HG03469 (cell line): ENCODE measurements at regions not wholly inside any gene's neighbourhood (a gene's known extent, or its start where the extent isn't known, plus 50 kb on each side); places are given as distances from the start of the nearest gene placed in this dataset.
"Not testable (repeated sequence)": the region's sequence is repeated elsewhere in the genome, so short reads cannot be mapped to it uniquely, and the experiment has no call there.

Source experiments
- ATAC-seq: cut with Tn5 transposase; IDR thresholded peaks from one replicate; pipeline ENCODE4 v1.9.1; 2021; ENCODE audit warnings: mild to moderate bottlenecking, moderate library complexity, moderate number of reproducible peaks; ENCODE audit not compliant: unreplicated experiment

- ATAC-seq, result no peak
Measured at GRCh38 chr2:88913280-88913679, 221.8 kb downstream of the RPIA start.

- ATAC-seq, result no peak
Measured at GRCh38 chr2:88919087-88919738, 227.7 kb downstream of the RPIA start.

GRCh38 chr2:88920399-88920798, 228.9 kb downstream of the RPIA start:
- not testable (repeated sequence) for ATAC-seq

- no peak for ATAC-seq
Measured at GRCh38 chr2:88924533-88924932, 233.1 kb downstream of the RPIA start.

- ATAC-seq, result no peak
Measured at GRCh38 chr2:88925770-88926462, 234.4 kb downstream of the RPIA start.

GRCh38 chr2:88927128-88927527, 235.7 kb downstream of the RPIA start:
- ATAC-seq, result no peak

- no peak for ATAC-seq
Measured at GRCh38 chr2:88930659-88931058, 239.2 kb downstream of the RPIA start.

GRCh38 chr2:88932686-88933085, 241.2 kb downstream of the RPIA start:
- ATAC-seq, result no peak

GRCh38 chr2:88933091-88933490, 241.6 kb downstream of the RPIA start:
- no peak for ATAC-seq

GRCh38 chr2:88933980-88934379, 242.5 kb downstream of the RPIA start:
- ATAC-seq, result no peak

GRCh38 chr2:88941178-88941577, 249.7 kb downstream of the RPIA start:
- ATAC-seq, result not testable (repeated sequence)

DNA sequence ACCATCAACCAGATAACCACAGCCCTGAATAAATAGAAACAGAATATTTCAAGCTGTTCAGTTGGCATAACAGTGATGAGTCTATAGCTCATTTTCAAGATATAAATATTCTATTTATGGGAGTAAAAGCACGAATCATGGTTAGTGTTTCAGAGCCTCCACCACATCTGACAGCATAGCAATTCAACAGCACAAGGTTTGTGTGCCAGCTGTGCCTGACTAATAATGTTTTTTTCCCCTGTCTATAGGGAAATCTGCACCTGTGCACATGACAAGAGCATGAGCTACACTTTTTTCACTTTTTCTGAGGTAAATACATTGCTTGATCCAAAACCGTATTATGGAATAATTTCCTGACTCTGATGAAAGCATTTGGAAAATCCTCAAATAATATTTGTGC, 251.3 kb downstream of the RPIA start:
- no peak for ATAC-seq

GRCh38 chr2:88949336-88949735, 257.9 kb downstream of the RPIA start:
- no peak for ATAC-seq

- ATAC-seq, result no peak
Measured at GRCh38 chr2:88950010-88950409, 258.5 kb downstream of the RPIA start.

DNA sequence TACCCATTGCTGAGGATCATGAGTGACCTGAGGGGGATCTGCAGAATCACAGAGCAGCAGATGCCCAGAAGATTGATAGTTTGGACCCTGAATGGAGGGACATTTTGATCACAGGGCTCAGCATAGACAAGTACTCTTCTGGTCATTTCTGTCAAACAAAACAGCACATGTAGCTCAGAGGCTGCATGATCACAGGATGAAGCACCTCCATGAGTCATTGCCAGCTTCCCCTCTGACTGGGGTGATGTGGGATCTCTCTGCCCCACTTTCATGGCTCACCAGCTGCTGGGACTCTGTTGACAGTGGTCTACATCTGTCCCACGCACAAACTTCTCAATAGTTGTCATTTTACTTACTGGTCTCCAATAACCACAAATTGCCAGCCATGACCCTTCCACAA, 264.1 kb downstream of the RPIA start:
- ATAC-seq, result no peak

DNA sequence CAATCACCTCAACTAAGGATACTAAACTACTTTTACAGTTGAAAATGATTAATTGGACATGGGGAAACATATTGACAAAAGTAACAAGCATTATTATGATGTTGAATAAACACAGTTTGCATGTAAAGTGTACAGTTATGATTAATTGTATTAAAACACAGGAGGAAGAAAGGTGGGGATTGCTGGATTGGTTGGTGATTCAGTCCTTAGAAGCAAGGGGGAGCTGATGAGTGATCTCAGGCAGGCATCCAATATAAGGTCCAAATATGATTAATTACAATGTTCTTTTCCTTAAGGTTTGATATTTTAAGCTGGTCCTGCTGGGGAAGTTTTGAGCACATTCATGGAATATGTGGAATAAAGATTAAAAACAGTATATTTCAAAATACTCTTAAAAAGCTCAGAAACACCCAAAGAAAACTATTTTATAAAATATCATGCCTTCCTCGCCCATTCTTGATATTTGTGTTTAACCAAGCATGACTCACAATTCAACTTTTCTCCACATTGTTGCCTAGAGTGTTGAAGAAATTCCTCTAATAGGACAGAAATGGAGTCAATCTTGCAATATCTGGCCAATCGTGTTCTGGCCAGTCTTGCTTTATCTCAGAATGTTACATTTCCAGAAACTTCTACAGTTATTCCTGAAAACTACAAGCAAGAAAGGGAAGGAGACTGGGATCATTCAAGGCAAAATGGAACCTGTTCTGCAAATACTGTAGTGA, 268.2 kb downstream of the RPIA start:
- no peak for ATAC-seq

GRCh38 chr2:88961323-88961722, 269.9 kb downstream of the RPIA start:
- ATAC-seq, result not testable (repeated sequence)

DNA sequence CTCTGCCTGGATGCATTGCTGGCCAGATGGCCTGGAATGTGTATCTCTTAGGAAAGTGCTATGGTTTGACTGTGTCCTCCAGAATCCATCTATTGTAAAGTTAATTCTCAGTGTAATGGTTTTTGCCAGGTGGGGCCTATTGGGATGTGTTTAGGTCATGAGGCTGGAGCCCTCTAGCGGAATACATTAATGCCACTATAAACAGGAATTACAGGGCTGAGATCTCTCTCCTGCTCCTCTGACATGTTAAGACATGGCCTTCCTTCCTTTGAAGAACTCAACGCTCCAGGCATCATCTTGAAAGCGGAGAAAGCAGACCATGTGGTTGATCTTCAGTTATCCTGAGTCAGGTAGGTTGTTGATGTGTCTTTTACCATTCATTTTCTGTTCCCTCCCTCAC, 276.4 kb downstream of the RPIA start:
- ATAC-seq, result no peak

GRCh38 chr2:88978011-88978410, 286.5 kb downstream of the RPIA start:
- ATAC-seq, result not testable (repeated sequence)

GRCh38 chr2:88978446-88978845, 287.0 kb downstream of the RPIA start:
- not testable (repeated sequence) for ATAC-seq

- not testable (repeated sequence) for ATAC-seq
Measured at GRCh38 chr2:88984079-88984478, 292.6 kb downstream of the RPIA start.
